Dendritic cell treated with granulocyte-macrophage colony-stimulating factor and Interleukin-4, amounts not matched to agents 40 ng/mL and 50 ng/mL, for 4 days (primary cell): ENCODE measurements at regions not wholly inside any gene's neighbourhood (a gene's known extent, or its start where the extent isn't known, plus 50 kb on each side); places are given as distances from the start of the nearest gene placed in this dataset.

ENCODE experiments used
- H3K27ac Mint-ChIP-seq: one replicate; pipeline ENCODE4 v1.8.0; 2022; ENCODE audit warnings: mild to moderate bottlenecking, mixed read lengths
- H3K27me3 Mint-ChIP-seq: one replicate; pipeline ENCODE4 v1.8.0; 2022; ENCODE audit warnings: mild to moderate bottlenecking, mixed read lengths
- H3K36me3 Mint-ChIP-seq: one replicate; pipeline ENCODE4 v1.8.0; 2022; ENCODE audit warnings: low read depth, mixed read lengths
- H3K4me1 Mint-ChIP-seq: one replicate; pipeline ENCODE4 v1.8.0; 2022; ENCODE audit warnings: low read depth, mixed read lengths
- H3K4me3 Mint-ChIP-seq: one replicate; pipeline ENCODE4 v1.8.0; 2022; ENCODE audit warnings: mild to moderate bottlenecking, moderate library complexity, mixed read lengths
- H3K9me3 Mint-ChIP-seq: one replicate; pipeline ENCODE4 v1.8.0; 2022; ENCODE audit warnings: mixed read lengths
- intact Hi-C: fragments of 100-400 bp; cut with micrococcal nuclease; formaldehyde crosslinking; loops from one replicate; pipeline ENCODE4 v1.15.0; 2022

DNA sequence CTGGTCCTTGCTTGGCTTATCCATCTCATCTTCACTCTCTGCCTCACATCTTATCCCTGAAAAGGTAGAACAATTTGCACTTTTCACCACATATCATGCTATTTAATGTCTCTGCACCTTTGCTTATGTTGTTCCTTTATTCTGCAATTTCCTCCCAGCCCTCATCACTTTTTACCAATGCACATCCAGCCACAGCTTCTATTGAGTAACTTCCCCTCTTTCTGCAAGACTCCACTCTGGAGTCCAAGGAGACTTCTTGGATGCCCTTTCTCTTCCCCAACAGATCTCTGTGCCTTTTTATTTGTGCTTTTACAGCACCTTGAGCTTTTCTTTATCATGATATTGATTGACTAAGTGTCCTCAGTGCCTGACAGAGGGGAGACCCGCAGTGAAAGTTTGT is 797.1 kb downstream of the VRK1 start:
- no peak overlapping the region for H3K4me3 Mint-ChIP-seq
- intact Hi-C loops, result no loop called here
- H3K36me3 Mint-ChIP-seq, result no peaks in the 10 kb centered on the region
- no peaks in the 10 kb centered on the region for H3K9me3 Mint-ChIP-seq
- peaks cover 5% of the 10 kb centered on the region for H3K27me3 Mint-ChIP-seq
- H3K27ac Mint-ChIP-seq, result no peak overlapping the region
- H3K4me1 Mint-ChIP-seq, result peaks cover 6% of the 10 kb centered on the region

DNA sequence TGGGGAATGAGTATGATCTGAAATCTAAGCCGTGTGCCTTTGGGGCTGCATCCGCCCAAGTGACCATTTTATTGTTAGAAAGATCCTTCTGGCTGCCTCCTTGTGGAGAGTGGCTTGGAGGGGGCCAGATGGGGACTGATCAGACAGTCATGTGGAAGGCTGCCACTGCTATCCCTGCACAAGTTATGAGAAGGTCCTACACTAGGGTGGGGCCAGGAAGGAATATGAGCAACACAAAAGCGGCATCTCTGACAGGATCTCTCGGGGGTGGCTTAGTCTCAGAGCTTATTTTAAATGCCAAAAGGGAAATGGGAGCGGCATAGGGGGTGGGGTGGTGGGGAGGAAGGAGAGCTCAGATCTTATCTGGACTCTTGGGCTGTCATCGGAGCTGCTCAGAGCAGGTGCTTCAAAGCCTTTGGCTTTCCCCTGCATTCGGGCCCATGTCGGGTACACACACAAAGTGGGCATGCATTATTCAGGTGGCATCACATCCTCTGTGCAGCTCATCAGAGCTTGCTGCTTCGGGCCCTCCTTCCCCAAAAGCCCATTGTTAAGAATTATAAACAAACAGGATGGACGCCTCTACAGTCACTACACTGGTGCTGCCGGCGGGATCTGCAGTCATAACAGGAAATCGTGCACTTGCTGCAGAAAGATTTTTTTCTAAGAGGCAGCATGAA is 805.4 kb downstream of the VRK1 start:
- no peak overlapping the region for H3K27ac Mint-ChIP-seq
- H3K36me3 Mint-ChIP-seq, result no peaks in the 10 kb centered on the region
- H3K27me3 Mint-ChIP-seq, result no peaks in the 10 kb centered on the region
- no peaks in the 10 kb centered on the region for H3K9me3 Mint-ChIP-seq
- H3K4me3 Mint-ChIP-seq, result no peak overlapping the region
- H3K4me1 Mint-ChIP-seq, result no peaks in the 10 kb centered on the region
- intact Hi-C loops, result no loop called here

DNA sequence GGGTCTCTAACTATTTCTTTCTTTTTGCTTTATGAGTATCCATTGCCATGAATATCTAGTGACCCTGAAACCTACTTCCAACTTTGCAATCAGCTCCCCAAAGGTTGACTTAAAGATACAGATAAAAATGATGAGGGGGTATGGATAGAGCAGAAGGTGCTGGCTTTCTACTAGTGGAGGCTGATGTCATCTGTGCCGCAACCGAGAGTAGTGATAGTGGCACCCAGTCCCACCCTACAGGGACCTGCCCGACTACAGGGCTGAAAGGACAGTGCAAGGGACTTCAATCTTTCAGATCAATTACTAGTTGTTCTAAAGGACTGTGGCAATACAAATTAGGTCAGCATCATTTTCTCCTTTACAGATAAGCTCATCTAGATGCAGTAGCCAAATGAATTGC is 806.0 kb downstream of the VRK1 start:
- H3K27me3 Mint-ChIP-seq, result no peaks in the 10 kb centered on the region
- no peaks in the 10 kb centered on the region for H3K4me1 Mint-ChIP-seq
- intact Hi-C loops, result no loop called here
- no peaks in the 10 kb centered on the region for H3K9me3 Mint-ChIP-seq
- no peak overlapping the region for H3K4me3 Mint-ChIP-seq
- no peaks in the 10 kb centered on the region for H3K36me3 Mint-ChIP-seq
- H3K27ac Mint-ChIP-seq, result no peak overlapping the region

DNA sequence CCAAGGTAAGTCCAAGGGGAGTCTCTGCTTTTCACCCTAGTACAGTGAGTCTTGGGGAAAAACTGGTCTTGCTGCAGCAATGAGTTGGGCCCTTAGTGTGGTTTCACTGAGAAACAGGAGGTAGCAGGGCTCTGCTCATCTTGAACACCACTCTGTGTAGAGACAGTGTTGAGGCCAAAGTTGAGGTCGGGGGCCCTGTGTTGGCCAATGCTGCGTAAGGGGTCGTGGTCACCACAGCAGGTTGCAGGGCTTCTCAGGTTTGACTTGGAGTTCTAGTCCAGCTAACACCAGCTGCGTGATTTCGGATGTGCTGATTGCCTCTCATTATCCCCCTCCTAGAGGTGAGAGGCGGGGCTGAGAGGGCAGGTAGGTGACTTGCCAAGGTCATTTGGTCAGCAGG is 807.5 kb downstream of the VRK1 start:
- intact Hi-C loops, result no loop called here
- Mint-ChIP-seq H3K27ac (no peak overlapping the region), H3K4me1 (no peaks in the 10 kb centered on the region), H3K36me3 (no peaks in the 10 kb centered on the region), H3K9me3 (no peaks in the 10 kb centered on the region), H3K27me3 (peaks cover 2% of the 10 kb centered on the region), H3K4me3 (no peak overlapping the region)

DNA sequence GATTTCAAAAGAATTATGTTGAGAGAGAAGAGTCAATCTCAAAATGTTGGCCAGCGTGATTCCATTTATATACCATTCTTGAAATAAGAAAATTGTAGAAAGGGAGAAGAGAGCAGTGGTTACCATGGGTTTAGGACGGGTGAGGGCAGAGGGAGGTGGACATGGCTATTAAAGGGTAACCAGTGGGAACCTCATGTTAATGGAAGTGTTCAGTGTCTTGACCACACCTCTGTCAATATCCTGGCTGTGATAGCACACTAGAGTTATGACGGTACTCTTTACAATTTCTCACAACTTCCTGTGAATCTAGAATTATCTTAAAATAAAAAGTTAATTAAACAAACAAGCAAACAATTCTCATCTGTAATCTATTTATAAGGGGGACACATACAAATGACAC is 821.2 kb downstream of the VRK1 start:
- H3K4me1 Mint-ChIP-seq, result no peaks in the 10 kb centered on the region
- H3K27me3 Mint-ChIP-seq, result no peaks in the 10 kb centered on the region
- intact Hi-C loops, result no loop called here
- H3K27ac Mint-ChIP-seq, result no peak overlapping the region
- H3K9me3 Mint-ChIP-seq, result peaks cover 26% of the 10 kb centered on the region
- no peaks in the 10 kb centered on the region for H3K36me3 Mint-ChIP-seq
- H3K4me3 Mint-ChIP-seq, result no peak overlapping the region

DNA sequence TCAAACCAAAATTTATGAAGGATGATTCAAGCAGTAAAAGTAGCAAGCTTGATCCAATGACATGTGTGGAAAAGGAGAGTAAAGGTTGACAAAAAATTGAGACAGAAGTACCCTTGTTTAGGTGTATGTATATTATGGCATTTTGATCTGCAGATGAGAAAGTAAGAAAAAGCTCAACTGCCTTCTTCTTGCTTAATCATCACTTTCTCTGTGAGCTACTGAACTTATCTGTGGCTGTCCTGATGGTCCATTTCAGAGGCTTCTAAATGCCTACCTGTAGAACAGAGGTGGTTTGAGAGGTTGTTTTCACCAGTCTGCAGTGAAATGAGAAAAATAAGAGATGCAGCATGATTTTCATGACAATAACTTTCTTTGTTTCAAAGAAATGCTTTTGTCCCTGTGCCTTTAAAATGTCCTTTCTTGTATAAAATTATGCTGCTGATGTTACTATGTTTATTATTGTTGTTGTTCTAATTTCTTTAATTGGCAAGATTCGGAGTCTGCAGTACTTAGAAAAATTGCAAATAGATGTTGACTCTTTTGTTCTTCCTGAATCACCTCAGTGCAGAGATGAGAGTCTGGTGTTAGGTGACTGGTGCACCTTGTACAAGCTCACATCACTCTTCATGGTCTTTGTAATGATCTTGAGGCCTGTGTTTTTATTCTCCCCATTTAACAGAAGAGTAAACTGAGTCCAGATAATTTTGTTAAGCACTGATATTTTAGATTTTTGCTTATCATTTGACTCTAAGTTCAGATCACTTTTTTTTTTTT is 821.9 kb downstream of the VRK1 start:
- H3K4me3 Mint-ChIP-seq, result no peak overlapping the region
- no peaks in the 10 kb centered on the region for H3K27me3 Mint-ChIP-seq
- H3K9me3 Mint-ChIP-seq, result peaks cover 19% of the 10 kb centered on the region
- no peaks in the 10 kb centered on the region for H3K4me1 Mint-ChIP-seq
- H3K36me3 Mint-ChIP-seq, result no peaks in the 10 kb centered on the region
- intact Hi-C loops, result no loop called here
- H3K27ac Mint-ChIP-seq, result no peak overlapping the region

DNA sequence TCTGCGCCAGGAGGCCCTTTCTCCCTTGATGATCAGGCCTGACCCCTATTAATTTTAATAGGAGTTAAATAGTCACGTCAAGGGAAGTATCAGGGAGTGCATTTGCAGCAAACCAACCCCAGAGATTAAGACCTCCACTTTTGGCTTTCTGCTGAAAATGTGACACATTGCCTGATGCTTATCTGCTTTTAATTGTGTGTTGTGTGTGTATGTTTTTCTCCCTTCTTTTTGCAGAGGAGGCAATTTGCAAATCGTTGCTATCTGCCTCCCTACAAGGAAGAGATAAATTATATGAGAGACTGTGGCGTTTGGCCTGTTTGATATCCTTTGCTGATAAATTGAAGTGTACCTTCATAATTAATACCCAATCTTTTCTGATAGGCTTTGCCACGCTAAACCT is 822.9 kb downstream of the VRK1 start:
- Mint-ChIP-seq H3K27me3 (no peaks in the 10 kb centered on the region), H3K9me3 (peaks cover 9% of the 10 kb centered on the region), H3K36me3 (no peaks in the 10 kb centered on the region), H3K27ac (no peak overlapping the region), H3K4me3 (no peak overlapping the region), H3K4me1 (no peaks in the 10 kb centered on the region)
- intact Hi-C loops, result no loop called here

DNA sequence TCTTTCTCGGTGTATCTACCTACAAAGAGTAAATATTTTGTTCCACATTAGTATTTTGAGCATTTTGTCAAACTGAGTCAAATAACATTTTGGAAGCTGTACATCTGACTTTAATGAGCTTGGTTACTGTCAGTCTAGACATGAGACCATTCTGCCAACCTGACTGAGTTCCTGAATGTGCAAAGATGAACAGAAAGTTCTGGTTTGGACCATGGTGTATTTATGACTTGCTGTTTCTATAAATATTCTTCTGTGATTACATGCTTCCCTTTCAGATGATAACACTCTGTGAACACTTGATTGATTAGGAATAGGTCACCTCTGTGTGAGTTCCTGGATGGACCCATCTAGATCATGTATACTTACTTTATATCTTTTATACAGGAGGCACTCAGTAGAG is 827.8 kb downstream of the VRK1 start:
- Mint-ChIP-seq H3K36me3 (no peaks in the 10 kb centered on the region), H3K27ac (no peak overlapping the region)

DNA sequence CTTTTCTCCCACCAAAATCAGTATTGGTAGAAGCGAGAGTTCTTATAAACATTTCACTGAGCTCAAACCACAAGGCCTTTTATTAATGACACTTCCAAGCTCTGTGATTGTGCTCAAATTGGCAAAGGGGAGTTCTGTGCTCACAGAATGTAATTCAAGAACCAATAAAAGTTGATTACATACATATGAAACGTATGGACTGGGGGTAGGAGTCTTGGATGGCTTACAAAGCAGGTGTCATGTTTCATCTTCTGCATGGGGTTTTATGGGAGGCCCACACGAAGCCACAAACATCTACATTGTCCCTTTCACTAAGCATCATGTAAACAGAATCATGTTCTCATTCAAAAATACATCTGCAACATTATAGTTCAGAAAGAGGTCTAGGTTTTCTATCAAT is 828.3 kb downstream of the VRK1 start:
- H3K9me3 Mint-ChIP-seq, result no peaks in the 10 kb centered on the region
- intact Hi-C loops, result no loop called here

More for the DNA sequence above, 827.8 kb downstream of the VRK1 start:
- intact Hi-C loops, result no loop called here
- H3K27me3 Mint-ChIP-seq, result no peaks in the 10 kb centered on the region
- H3K4me3 Mint-ChIP-seq, result no peak overlapping the region
- H3K9me3 Mint-ChIP-seq, result no peaks in the 10 kb centered on the region
- no peaks in the 10 kb centered on the region for H3K4me1 Mint-ChIP-seq

DNA sequence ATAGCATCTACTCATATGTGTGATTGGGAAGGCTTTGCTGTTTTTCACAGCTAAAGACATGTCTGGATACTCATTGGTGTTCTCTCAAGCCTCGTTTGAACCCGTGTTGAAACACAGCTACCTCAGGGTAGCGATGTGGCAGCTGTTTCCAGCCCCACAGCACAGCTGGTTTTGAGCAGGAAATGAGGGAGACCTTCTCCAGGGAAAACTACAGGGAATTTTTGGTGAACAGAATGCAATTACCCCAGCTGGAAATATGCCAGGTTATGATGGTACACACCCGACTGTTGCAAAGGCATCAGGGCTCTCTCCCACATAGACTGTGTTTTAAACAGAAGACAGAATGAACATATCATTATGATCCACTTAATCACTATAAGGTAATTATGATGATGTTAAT is 828.9 kb downstream of the VRK1 start:
- Mint-ChIP-seq H3K36me3 (no peaks in the 10 kb centered on the region), H3K27me3 (no peaks in the 10 kb centered on the region), H3K9me3 (no peaks in the 10 kb centered on the region), H3K27ac (no peak overlapping the region), H3K4me3 (no peak overlapping the region), H3K4me1 (no peaks in the 10 kb centered on the region)
- intact Hi-C loops, result no loop called here

More for the DNA sequence above, 828.3 kb downstream of the VRK1 start:
- H3K27me3 Mint-ChIP-seq, result no peaks in the 10 kb centered on the region
- H3K36me3 Mint-ChIP-seq, result no peaks in the 10 kb centered on the region
- no peak overlapping the region for H3K27ac Mint-ChIP-seq
- H3K4me3 Mint-ChIP-seq, result no peak overlapping the region
- no peaks in the 10 kb centered on the region for H3K4me1 Mint-ChIP-seq

DNA sequence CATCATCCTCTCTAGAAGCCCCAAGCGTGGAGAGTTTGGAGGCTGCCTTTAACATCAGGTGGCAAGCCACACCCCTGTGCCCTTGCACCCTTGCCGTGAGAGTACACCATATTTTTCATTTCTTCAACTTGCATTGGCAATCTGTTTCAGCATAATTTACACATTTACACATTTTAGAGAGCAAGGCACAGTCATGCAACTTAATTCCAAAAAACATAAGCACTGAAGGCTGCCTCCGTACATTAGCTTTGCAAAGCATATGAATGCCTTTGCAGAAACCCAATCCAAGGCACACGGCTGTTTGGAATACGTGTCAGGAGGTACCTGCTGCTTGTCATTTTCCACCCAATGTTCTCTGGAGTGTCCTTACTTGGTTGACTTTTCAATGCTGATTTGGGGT is 833.1 kb downstream of the VRK1 start:
- Mint-ChIP-seq H3K36me3 (no peaks in the 10 kb centered on the region), H3K4me3 (no peak overlapping the region), H3K9me3 (no peaks in the 10 kb centered on the region), H3K4me1 (no peaks in the 10 kb centered on the region), H3K27me3 (no peaks in the 10 kb centered on the region), H3K27ac (no peak overlapping the region)
- intact Hi-C loops, result no loop called here

DNA sequence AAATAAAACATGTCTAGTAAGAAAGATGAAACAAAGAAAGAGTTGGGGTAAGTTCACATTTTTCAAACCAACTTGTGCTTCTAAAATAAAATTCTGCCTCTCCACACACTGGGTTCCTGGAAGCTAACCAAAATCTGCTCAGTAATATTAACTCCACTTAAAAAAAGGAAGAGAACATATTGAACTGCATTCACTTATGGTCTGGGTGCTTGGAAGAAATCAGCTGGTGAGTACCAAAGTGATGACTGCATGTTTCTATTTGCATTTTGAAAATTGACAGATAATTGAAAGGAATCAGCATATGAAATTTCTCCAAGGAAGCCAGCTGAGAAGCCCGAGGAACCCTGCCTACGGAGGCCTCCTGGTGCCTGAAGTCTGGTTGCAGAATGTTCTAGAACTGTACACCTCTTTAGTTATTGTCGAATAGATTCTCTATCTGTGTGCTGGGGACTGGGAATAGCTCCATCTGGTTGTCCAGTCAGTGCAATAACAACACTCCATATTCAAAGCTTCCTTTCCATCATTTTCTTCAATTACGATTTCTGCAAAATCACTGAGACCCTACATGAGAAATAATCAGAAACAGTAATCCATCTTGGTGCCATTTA is 836.1 kb downstream of the VRK1 start:
- Mint-ChIP-seq H3K4me1 (peaks cover 5% of the 10 kb centered on the region), H3K36me3 (no peaks in the 10 kb centered on the region), H3K4me3 (no peak overlapping the region), H3K27ac (no peak overlapping the region), H3K27me3 (no peaks in the 10 kb centered on the region), H3K9me3 (no peaks in the 10 kb centered on the region)
- intact Hi-C loops, result no loop called here

DNA sequence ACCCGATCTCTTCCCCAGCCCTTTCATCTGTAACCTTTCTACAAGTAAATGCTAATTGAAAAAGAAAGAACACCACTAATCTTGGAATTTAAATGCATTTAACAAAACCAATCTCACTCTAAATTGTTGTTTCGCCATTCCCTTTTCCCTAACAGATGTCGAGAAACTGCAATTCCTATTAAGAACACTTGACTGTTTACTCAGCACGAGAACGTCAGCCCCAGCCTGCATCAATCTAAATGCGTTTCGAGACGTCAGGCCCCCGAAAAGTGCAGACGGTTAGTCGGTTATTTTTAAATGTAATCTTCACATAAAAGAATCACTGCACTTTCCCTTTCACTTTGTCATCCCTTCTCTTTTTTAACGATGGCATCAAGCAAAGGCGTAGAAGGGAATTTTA is 837.6 kb downstream of the VRK1 start:
- H3K4me3 Mint-ChIP-seq, result peak overlapping the region; percentile 38
- intact Hi-C loops, result no loop called here
- H3K36me3 Mint-ChIP-seq, result no peaks in the 10 kb centered on the region
- peaks cover 15% of the 10 kb centered on the region for H3K4me1 Mint-ChIP-seq
- H3K27me3 Mint-ChIP-seq, result no peaks in the 10 kb centered on the region
- no peak overlapping the region for H3K27ac Mint-ChIP-seq
- H3K9me3 Mint-ChIP-seq, result no peaks in the 10 kb centered on the region

DNA sequence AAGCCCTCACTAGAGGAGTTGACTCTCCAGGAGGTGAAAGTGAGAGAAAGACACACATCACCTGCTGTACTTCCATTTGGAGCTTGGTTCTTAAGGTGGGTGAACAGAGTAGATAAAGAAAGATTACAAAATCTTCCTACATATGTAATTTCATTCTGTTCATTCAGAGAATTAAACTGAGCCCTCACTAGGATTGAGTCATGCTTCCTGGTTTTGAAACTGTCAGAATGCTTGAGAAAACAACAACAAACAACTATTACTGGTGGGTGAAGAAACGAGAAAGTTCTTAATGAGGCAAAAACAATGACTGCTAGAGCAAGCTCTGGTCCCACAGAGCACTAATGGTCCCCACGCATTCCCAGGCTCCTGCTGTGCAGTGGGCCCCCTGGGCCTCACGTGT is 841.7 kb downstream of the VRK1 start:
- H3K27me3 Mint-ChIP-seq, result no peaks in the 10 kb centered on the region
- H3K27ac Mint-ChIP-seq, result no peak overlapping the region
- H3K4me1 Mint-ChIP-seq, result peaks cover 15% of the 10 kb centered on the region

More for the DNA sequence above, 841.7 kb downstream of the VRK1 start:
- Mint-ChIP-seq H3K9me3 (no peaks in the 10 kb centered on the region), H3K36me3 (no peaks in the 10 kb centered on the region), H3K4me3 (no peak overlapping the region)
- intact Hi-C loops, result no loop called here
